8988T (cell line): ENCODE measurements at regions not wholly inside any gene's neighbourhood (a gene's known extent, or its start where the extent isn't known, plus 50 kb on each side); places are given as distances from the start of the nearest gene placed in this dataset.
"Not testable (repeated sequence)": the region's sequence is repeated elsewhere in the genome, so short reads cannot be mapped to it uniquely, and the experiment has no call there.

Experiments
- DNase-seq: peaks from one replicate; pipeline ENCODE4 v3.0.0; 2011

DNA sequence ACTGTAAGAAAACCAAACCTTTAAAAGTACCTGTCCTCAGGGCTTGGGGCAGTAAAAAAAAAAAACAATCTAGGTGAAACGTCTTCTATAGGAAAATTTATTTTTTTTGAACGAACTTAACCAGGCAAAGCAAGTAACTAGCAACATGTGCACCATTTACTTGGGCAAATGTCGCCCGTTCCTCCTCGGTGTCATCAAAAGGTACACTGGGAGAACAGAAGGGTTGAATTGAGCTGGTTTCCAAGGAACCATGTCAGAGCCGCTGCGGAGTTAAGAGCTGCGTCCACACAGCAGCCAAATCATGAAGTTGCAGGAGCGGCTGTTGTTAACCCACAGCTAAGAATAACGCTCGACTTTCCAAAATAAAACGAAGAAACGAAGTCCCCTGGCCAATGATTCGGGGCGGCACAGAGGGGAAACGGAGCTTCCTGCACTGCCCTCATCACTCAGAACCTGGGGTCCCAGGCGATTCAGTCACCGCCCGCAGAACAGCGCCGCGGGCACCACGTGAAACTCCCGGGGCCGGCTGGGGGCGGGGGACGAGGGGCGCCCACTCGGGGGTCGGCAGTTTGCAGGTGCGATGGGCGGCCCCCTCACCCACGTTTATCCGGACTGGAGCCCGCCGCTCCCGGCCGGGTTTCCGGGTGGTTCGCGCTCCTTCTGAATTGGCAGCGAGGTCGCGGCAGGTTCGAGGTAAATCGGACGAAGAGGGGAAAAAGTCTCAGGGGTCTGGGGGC is 53.6 kb upstream of the PLGLB1 start:
- not testable (repeated sequence) for DNase-seq

DNA sequence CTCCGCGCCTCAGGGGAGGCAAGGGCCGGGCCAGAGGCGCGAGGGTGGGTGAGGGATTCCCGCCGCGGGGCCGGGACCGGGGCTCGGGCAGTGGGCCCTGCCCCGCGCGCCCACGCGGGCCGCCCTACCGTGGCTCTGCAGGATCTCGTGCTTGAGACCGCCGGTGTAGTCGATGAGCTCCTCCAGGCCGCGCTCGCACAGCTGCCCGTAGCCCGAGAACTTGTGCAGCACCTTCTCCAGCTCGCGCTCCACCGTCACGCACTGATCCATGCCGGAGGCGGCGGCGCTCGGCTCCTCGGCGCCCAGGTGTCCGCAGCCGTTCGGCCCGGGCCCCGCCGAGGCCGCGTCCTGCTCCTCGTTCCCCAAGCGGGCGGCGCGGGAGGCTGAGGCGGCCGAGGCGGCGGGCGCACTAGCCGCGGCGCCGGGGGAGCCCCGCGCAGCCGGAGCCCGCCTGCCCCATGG is 54.2 kb upstream of the PLGLB1 start:
- not testable (repeated sequence) for DNase-seq

DNA sequence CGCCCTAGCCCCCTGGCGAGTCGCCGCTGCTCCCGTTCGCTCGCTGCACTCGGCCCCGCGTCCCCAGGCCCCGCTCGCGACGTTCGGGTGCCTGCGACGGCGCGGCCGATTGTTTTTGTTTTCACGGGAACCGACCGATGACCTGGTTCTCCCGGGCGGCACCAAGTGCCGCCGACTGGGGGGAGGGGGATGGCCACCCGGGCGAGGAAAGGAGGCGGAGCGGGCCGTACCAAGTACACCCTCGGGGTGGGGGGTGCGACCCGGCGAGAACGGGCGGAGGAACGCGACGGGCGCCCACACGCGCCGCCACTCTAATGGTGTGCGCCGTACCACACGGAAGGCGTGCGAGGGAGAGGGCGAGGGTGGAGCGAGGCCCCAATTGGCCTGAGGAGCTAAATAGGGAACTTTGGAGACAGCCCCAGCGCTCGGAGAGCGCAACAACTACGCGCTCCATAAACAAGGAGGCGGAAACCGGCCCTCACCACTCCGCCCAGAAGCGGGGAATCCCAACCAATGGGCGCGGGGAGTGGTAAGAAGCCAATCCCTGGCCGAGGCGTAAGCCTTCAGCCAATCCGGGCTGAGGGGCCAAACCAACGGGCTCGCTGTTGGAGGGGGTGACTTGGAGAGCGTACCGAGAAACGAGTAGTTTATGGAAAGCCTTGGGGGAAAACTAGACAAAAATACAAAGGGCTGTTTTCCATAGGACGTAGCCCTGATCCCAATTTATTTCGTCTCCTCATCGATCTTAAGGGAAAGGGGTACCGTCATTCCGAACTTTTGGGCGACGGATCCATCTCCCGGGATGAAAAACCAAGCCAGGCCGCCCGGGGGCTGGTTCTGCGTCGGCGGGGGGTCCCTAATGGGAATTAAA is 54.8 kb upstream of the PLGLB1 start:
- not testable (repeated sequence) for DNase-seq

DNA sequence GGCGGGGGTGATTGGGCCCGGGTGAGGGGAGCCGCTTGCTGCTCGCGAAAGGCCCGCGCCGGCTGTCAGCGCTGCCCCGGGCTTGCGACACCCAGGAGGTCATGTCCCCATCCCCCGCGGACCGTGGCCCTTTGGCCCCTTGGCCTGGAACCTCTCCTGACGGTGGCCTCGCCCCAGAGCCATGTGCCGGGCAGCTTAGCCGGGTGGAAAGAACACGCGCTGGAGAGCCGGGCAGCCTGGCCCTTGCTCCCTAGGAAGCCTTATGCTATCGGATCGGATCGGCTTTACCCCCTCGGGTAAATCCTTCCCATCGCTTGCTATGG is 55.4 kb upstream of the PLGLB1 start:
- DNase-seq: not testable (repeated sequence)

DNA sequence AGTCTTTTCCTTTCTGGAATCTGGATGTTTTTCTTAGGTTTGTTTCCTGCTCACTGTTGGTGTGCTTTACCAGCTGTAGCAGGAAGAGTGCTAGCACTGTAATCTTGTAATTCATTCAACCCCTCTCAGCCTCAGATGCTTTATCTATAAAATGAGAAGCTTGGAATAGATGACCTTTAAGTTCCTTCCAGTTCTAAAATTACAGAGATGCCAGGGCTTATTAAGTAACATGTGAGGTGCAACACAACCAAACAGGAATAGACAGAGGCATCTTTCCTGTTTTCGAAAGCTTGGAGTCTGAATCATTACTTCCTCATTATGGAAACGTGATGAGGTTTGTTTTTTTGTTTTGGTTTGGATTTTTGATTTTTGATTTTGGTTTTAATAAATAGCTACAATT is 60.1 kb upstream of the PLGLB1 start:
- DNase-seq: not testable (repeated sequence)

DNA sequence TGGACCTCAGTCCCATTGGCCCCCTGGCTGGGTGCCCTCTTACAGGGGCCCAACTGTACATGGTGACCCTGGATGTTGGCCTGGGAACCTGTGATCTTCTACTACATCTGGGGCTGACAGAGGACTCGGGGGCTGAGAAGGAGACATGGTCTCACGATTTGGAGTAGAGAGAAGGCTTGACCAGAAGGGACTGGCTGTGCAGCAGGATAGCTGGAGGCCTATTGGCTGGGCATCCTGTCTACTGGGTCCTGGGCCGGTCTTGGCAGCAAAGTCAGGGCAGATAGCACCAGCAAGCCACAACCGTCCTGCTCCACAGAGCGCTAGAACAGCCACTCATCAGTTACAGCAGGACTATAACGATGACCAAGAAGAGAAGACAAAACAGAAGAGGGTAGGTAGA is 66.4 kb upstream of the PLGLB1 start:
- DNase-seq: not testable (repeated sequence)

DNA sequence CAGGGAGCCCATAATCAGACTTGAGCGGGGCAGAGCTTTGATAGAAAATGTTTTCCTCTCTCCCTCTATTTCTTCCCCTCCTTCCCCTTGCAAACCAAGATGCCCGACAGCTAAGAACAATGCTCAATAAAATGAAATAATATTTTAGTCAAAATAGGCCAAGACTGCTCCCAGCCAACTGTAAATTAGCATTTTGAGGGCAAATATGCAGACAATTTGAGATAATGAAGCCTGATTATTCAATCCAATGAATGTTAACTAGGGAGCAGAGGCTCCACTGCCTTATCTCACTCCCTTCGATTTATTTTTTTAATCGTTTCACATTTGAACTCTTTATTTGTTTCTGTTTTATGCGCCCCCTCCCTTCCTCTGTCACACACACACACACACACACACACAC is 67.8 kb upstream of the PLGLB1 start:
- DNase-seq: not testable (repeated sequence)

DNA sequence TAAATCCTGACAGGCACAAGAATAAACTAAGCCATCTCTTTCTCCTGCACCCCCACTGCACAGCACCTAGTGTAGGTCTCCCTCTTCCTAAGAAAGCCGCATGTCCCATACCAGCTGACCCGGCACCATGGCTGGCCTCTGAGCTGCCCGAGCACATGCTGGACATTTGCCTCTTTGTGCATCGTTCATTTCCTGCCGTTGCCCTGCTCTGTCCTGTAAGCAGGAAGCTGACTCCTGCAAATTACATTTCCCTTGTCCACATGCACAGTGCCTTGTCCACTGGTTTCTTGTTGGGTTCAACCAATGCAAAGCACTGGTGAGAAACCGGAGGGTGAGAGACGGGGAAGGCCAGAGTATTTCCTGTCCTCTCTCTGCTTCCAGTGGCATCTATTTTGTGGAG is 71.6 kb upstream of the PLGLB1 start:
- DNase-seq: not testable (repeated sequence)

DNA sequence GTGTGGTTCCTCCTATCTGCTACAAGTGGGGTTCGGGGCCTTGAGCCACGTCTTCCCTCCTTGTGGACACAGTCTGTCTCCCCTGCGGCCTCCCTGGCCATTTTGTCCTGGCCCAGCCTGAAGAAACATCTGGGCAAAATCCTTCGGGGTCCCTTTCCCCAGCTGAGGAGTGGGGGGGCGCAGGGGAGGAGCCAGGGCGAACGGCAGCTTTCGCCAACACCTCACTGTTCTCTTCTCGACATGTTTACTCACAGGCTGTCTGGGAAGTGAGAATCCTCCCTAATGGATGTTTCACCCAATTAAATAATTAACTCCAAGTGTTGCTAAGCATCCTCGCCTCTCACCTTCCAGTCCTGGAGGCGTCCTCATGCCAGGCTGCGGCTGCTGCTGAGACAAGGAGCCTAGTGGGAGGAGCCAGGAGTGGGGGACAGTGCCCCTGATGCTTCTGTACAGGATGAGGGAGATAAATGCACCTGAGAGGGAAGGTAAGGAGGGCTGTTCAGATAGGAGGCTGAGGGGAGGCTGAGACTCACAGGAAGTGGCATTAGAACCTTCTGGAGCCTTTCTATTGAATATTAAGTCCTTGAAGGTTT is 72.4 kb upstream of the PLGLB1 start:
- not testable (repeated sequence) for DNase-seq

DNA sequence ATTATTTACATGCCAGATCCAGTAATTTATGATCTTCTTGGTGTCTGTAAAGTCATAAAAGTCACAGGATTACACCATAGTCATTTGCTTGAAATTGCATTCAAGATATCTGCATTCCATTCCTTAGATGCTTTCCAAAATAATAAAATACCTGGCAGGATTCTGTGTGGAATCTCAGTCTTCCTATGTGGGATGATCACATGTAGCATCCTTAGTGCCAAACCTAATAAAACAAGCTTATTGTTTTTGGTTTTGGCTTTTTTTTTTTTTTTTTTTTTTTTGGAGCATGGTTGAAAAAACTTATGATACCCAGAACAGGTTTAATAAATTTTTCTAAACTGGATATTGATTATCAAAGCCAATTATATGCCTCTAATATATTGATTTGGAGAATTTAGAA is 74.2 kb upstream of the PLGLB1 start:
- DNase-seq: not testable (repeated sequence)

DNA sequence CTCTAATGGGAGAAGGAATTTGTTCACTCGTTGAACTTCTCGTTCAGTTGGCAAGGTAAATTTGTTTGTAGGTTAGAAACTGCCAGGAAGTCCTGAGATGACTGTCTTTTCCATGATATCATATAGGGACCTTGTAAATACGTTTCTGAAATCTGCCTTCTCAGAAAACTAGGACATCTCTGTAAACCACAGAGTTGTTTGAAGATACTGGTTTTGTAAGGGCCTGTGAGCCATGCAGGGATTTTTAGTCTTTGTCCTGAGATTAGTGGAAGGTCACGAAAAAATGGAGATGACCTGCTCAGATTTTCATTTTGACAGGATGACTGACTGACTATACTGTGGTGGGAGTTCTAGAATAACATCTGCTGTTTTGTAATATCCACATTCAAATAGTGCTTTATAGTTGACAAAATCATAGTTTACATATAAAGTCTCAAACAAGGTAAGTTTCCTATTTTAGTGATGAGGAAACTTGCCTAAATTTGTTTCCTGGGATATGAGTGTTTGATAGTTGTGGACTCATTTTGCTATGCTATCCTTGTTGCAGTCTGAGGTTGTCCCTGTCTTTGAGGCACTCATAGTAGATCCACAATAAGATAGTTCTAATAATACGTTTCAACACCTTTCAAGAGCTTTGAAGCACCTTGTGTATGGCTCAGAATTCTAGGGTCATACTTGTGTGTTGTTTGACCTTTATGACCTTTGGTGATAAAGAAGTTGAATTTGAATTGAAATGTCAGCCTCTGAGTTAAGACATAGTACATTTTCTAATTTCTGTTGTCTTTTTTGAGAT is 107.3 kb upstream of the PLGLB1 start:
- DNase-seq: not testable (repeated sequence)

DNA sequence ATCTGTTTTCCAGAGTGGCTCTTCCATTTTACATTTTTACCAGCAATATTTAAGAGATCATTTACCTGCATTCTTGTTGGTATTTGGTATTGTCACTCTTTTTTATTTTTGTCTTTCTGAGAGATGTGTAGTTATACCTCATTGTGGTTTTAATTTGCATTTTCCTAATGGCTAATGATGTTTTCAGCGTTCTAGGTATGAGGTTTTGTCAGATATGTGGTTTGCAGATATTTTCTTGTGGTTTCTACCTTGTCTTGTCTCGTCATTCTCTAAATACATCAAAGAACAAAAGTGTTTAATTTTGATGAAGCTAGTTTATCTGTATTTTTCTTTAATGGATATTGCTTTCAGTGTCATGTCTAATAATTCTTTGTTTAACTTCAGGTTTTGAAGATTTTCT is 110.9 kb upstream of the PLGLB1 start:
- not testable (repeated sequence) for DNase-seq

DNA sequence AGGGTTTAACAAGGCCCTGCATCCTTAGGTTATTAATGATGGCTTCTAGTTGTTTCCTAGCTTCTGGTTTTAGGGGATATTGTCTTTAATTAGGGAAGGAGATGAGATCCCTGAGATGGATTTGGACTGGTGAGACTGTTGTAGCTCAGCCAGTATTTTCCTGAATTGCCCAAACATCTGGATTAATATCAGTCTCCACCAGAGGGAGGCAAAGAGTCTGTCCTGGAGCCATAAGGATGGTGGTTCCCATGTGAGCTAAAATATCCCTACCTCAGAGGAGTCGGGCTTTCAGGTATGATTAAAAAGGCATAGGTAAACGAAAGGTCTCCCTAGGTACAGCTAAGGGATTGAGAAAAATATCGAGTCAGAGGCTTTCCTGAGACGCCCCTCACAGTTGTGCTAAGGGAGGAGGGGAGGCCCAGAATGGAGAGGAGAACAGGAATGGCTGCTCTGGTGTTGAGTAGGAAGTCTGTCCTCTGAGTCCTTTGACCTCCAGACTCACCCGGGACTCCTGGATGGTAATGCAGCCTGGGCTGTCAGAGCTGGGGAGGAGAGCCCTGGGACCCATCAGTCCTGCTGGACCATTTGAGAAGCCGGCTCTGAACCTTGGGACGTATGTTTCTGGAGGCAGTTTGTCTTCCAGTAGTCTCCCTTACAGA is 130.3 kb upstream of the PLGLB1 start:
- not testable (repeated sequence) for DNase-seq

DNA sequence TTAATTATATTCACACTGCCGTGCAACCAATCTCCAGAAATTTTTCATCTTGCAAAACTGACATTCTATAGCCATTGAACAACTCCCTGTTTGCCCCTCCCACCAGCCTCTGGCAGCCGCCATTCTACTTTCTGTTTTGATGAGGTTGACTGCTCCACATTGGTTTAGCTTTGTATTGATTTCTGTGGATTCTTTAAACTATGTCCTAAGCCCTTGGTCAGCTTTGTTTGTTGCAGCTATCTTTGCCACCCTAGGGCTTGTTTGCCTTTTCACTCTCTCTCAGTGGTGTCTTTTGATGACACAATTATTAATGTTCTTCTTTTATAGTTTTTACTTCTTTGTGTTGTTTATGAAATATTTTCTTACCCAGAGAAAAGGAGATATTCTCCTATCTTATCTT is 152.8 kb upstream of the PLGLB1 start:
- not testable (repeated sequence) for DNase-seq

DNA sequence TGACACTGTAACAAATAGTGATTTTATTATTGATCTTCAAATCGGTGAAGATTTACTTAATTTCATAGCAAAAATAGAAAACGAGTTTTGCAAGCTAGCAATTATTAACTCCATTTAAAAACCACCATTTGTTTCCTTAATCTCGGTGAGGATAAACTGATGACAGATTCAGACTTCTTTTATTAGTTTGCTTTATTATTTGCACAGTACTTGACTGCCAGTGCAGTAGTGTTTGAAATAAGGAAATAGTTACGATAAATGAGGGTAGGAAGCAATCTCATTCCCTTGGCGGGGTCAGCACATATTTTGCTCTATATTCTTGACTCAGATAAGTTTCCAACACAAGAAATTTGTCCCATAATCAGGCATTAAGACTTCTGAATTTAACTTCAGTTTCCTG is 161.7 kb upstream of the PLGLB1 start:
- not testable (repeated sequence) for DNase-seq

DNA sequence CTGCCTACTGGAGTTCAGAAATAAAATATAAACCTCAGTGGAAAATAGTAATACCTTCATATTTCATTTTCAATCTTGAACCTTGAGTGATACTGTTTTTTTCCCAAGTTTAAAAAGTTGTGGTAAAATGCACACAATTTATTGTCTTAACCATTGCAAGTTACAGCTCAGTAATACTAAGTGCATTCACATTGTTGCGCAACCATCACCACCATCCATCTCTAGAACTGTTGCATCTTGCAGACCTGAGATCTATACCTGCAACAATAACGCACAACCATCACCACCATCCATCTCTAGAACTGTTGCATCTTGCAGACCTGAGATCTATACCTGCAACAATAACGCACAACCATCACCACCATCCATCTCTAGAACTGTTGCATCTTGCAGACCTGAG is 162.6 kb upstream of the PLGLB1 start:
- not testable (repeated sequence) for DNase-seq

DNA sequence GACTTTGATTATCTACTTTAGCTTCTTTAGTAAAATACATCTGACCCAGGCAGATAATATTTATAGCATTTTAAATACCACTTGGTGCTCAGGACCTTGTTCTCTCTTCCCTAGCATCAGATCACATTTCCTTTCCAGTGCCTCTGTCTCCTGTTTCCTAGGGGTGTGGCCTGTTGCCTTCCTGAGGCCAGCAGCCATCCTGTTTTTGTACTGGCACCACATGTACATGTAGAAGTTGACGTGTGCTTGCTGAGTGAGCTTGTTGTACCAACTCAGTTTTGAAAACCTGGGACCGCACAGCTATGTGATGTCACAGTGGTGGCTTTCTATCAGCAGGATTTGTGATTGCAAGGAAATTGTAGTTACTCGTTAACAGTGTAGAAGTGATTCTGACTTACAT is 167.6 kb upstream of the PLGLB1 start:
- not testable (repeated sequence) for DNase-seq

DNA sequence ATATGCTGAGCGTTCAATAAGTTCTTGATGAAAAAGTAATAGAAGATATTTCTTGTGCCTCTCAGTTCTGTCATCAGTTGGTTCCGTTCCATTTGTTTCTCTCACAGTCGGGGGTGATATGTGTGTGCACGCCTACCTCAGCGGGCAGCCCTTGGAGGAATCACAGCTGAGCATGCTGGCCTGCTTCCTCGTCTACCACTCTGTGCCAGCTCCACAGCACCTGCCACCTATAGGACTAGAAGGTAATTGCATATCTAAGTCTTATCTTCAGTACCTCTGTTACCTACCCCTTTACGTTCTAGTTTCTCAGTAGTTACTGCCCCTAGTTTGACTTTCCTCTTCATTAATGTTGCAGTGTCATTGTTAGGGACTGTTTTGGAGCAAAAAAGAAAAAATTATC is 171.7 kb upstream of the PLGLB1 start:
- not testable (repeated sequence) for DNase-seq

DNA sequence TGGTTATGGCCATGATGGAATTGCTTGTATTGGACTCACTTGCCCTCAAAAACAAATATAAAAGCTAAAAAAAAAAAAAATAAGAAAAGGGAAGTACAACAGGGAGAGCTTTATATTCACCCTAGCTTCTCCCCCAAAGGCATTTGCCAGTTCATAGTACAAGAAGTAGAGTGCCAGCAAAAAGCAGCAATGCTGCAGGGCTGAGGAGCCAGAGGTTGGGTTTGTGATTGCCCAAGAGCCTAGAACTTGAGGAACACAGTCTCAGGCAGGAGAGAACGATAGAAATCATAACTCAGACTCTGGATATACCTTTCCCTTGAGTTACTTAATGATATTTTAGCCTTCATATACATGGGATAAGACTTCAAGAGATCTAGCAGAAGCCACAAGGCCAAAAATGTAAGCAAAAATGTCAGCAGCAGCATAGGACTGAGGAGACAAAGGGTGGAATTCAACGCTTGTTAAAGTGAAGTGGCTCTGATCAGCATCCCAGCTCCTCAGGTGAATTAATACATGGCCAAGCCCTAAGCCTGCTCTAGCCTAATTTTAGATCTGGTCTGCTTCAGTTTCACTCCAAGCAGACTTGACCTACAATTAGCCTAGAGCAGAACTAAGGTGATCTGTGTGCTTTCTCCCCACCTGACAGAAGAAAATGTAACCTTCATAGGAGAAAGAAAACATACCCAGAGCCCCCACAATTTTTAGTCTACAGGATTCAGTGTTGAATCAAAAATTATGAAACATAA is 172.8 kb upstream of the PLGLB1 start:
- DNase-seq: not testable (repeated sequence)

DNA sequence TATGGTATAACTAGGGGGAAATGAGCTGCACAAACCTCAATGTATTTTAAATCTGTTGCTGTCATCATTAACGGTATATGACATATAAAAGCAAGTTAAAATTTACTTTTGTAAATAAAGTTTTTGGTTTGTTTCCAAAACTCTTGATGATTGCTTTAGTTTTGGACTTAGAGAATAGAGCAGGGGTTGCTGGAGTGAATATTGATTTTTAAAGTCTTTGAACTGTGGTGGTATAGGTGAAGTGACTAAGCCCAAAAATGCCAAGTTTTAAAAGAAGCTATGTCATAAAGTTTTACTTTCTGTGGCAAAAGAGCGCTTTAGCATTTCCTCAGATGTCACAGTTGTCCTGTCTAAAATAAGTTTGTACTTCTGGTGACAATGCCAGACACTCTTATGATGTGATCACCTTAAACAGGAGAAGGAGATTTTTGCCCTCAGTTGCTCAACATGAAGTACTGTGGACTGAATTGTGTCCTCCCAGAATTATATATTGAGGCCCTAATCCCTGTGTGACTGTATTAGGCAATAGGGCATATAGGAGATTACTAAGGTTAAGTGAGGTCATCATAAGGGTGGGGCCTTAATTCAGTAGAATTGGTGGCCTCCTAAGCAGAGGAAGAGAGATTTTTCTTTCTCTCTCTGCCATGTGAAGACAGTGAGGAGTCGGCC is 175.2 kb upstream of the PLGLB1 start:
- not testable (repeated sequence) for DNase-seq

DNA sequence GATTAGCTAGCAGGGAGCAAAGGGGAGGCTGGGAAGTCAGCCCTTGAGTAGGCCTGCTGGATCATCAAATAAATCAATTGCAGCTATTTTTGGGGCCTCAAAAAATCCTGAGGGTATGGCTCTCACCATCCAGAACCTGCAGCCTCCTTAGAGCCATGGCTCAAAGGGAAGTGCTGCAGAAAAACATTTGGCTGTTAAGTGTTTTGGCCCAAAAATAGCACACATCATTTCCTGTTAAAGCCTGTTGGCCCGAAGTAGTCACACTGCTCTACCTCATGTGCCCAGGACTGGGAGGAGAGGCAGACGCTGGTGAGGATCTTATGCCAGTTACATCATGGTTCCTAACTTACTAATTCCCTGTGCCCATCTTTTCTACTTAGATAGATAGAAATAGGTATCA is 176.8 kb upstream of the PLGLB1 start:
- not testable (repeated sequence) for DNase-seq
